Stimulated activated CD8-positive, alpha-beta memory T cell treated with anti-CD3 and anti-CD28 coated beads, Interleukin-2, amount 100 ng/mL, for 1 hour (primary cell): ENCODE measurements at regions not wholly inside any gene's neighbourhood (a gene's known extent, or its start where the extent isn't known, plus 50 kb on each side); places are given as distances from the start of the nearest gene placed in this dataset.

ENCODE experiments used
- DNase-seq, 2 donors: peaks; one replicate each; pipeline ENCODE4 v3.0.0-alpha.2; 2020; ENCODE audit warnings: low read depth in 2 of 2

DNA sequence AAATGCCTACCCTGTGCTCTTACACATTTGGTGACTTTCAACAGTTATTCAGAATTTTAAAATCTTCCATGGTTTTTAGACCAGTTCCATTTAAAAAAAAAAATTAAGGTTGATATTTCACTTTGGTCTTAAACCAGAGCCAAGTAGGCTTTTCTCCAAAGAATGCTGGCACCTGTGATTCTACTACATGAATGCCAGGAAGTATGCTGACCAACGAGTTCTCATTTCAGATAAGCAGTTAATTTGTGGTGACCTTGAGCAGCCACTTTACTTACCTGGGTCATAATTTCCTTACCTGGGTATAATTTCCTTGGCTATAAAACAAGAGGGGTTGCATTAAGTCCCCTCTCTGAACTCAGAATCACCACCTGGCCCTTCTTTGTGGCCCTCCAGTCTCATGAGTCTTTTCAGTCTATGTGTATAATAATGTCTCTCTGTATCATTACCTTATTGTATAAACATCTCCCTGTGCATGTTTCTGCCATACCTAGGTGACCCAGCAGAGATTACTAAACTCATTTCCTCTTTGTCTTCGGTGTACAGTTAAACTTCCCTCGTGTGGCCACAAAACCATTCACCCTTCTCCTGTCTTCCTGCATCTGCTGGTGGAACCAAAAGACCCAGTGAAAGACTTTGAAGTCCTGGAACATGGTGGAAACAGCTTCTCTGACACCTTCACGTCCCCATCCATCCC lies 139.1 kb upstream of the DPT start:
- DNase-seq, result no peak

DNA sequence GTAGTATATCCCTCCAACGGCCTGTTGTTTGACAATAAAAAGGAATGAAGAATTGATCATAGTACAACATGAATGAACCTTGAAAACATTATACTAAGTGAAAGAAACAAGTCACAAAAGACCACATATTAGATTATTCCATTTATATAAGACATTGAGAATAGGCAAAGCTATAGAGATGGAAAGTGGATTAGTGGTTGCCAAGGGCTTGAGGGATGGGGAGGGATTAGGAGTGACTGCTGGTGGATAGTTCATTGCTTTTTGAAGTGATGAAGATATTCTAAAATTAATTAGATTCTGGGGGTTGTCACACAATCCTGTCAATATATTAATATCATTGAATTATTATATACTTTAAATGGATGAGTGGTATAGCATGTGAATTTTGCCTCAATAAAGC lies 142.5 kb upstream of the DPT start:
- no peak for DNase-seq

DNA sequence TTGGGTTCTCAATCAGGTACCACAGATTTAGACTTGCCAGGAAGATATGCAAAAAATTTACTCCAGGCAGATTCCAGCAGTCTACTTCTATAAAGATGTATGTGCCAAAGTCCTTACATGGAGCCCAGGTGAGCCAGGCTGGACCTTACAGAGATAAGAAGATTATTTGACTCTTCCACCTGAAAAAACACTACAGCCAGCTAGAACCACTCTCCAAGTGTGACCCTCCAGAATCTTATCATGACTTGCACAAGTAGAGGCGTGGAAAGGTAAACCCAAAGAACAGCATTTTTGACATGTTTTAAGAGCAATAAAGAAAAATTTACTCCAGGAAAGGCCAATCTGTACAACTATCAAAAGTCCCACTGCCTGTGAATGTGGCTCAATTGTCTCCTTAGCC lies 146.8 kb upstream of the DPT start:
- no peak for DNase-seq

DNA sequence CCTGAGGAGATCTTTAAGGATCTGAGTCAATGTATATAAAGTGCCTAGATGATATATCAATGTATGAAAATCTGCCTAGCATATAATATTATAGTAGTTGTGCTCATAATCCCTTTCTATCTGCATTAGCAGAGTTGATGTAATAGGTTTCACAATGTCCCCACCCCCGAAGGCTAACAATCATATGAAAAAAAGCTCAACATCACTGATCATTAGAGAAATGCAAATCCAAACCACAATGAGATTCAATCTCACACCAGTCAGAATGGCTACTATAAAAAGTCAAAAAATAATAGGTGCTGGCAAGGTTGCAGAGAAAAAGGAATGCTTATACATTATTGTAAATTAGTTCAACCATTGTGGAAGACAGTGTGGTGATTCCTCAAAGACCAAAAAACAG lies 147.8 kb upstream of the DPT start:
- no peak for DNase-seq

- no peak for DNase-seq
Observed at GRCh38 chr1:168879896-168880734, 151.1 kb upstream of the DPT start.

DNA sequence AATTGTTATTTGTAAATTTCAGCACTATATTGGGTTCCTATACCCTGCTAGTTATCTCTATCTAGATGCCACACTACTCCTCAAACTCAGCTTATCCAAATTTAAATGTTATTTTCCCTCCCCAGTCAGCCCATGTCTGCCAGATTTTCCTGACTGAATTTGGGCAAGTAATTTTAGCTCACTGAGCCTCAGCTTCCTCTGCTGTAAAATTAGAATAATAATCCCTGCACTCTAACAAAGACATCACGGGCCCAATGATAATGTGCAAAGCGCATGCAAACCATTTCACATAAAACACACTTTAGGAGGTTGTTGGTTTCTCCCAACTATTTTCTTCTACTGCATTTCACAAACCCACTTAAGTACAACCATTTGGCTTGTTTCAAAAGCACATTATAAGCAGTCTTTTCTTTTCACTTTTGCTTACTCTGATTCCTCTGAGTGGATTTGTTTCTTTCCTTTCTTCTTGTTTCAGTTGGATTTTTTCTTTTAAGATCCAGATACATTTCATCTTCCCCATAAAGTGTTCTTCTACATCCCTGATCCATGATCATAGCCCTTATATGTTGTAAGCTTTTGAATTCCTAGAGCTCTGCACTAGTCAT lies 152.8 kb upstream of the DPT start:
- no peak for DNase-seq

GRCh38 chr1:168887381-168887780 lies 158.4 kb upstream of the DPT start:
- no peak for DNase-seq

- no peak for DNase-seq
Observed at GRCh38 chr1:168888418-168888817, 159.4 kb upstream of the DPT start.

- no peak for DNase-seq
Observed at GRCh38 chr1:168892931-168893330, 163.9 kb upstream of the DPT start.

DNA sequence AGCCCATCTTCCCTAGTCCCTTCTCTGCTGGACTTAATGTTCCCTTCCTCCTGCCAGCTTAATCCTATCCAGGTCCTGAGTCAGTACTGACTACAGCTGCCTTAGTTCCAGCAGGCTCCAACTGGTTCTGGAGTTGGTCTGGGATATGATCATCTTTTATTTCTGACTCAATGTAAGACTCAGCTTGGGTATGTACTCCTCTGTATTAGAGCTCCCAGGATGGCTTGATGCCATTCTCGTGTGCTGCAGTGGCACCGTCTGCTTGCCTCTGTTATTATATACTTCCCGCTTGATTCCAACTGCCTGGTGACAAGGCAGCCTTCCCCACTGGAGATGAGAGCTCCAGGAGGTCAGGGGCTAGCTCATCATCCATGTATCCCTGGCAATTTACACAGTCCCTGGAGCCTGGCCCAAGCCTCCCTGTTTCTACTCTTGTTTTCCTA lies 164.4 kb upstream of the DPT start:
- DNase-seq, result no peak

- DNase-seq, result no peak
Observed at GRCh38 chr1:168894397-168894903, 165.4 kb upstream of the DPT start.

- no peak for DNase-seq
Observed at GRCh38 chr1:168897249-168897648, 168.2 kb upstream of the DPT start.

DNA sequence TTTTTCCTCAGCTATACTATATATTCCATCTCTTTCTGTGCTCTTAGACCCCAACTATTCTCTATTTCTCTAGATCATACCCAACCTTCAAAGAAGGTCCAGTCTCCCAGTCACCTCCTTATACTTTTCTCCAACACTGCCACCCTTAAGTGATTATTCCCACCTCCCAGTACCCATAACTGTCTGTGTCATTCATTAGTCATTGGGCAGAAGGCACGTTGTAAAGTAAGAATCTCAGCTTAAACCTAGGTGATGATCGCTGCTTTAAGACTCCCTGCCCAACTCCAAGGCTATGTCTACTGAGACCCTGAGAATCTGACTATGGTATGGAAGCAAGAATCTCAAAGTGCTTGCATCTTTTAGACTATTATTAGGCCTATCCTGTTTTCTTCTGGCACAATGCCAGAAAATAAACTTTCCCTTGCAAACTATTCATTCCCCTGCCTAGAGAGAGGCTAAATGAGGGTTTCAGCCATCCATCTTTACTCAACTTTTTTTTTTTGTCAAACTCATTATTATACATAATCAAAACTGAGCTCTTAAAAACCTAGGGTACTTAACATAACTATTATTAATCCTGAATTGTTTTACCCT lies 174.3 kb upstream of the DPT start:
- no peak for DNase-seq

GRCh38 chr1:168905633-168906032 lies 176.6 kb upstream of the DPT start:
- no peak for DNase-seq

- no peak for DNase-seq
Observed at GRCh38 chr1:168906367-168906766, 177.4 kb upstream of the DPT start.

GRCh38 chr1:168907053-168907452 lies 178.0 kb upstream of the DPT start:
- DNase-seq, result no peak

GRCh38 chr1:168907786-168908348 lies 178.9 kb upstream of the DPT start:
- DNase-seq, result no peak

- DNase-seq, result no peak
Observed at GRCh38 chr1:168910403-168910802, 181.4 kb upstream of the DPT start.

DNA sequence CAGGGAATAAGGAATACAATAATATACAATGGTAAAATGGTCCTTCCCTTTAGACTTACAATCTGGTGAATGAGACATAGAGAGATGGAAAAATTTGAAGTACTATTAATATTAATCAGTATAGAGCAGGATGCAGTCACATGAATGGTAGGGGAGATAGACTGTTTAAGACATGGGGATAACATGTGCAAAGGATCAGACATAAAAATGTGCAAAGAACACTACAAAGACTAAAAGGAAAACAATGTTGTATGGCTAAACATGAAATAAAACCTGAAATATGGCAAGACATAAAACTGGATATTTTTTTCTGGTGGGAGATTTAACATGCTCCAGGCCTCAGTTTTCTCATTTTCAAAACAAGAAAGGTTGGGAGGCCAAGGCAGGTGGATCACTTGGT lies 182.4 kb upstream of the DPT start:
- DNase-seq, result no peak

DNA sequence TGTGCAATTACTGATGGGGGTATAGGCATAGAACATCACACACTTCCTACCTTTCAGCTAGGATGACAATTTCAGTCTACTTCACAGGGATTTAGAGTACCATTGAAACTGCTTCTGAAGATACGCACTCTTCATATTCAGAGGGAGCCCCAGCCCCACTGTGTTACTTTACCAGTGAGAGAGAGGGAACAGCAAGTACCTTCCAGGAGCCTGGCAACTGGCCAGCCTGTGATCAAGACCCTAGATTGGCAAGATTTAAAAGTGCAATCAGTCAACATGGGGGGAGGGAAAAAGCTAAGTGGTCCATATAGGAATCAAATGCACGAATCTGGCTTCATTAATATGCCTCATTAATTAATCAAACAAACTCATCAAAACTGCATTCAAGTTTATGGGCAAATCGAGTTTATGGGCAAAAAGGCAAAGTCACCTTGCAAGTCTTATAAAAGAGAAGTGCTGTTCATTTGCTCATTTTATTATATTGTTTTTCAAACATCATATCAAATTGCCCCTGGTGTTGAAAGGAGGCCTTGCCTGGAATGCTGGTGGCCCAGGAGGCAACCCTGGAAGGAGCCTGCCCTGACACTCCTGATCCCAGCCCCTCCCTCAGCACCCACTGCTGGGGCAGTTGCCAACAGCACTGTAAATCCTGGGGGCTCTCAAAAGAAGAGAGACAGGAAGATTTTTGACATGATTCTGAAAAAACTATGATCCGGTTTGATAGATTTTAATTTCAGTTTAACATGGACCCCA lies 184.9 kb upstream of the DPT start:
- DNase-seq, result no peak

GRCh38 chr1:168917309-168917708 lies 188.3 kb upstream of the DPT start:
- DNase-seq, result no peak
